Keratinocyte (primary cell): ENCODE measurements at regions not wholly inside any gene's neighbourhood (a gene's known extent, or its start where the extent isn't known, plus 50 kb on each side); places are given as distances from the start of the nearest gene placed in this dataset.
A peak's percentile ranks its signal among the peaks of the same experiment; 100 is the strongest.

ENCODE experiments used
- DNase-seq: peaks from one replicate; pipeline ENCODE4 v3.0.0-alpha.2; 2011; ENCODE audit warnings: low read depth, missing footprints, low spot score
- FAIRE-seq: peaks from 2 replicates; lab custom pipeline; 2011; peaks lifted over from hg19 to GRCh38; lab: Jason Lieb, UNC
- H2AFZ ChIP-seq: 2 replicates; pipeline ENCODE4 v1.6.0; 2012; ENCODE audit warnings: low read length, control low read depth, inconsistent platforms; ENCODE audit not compliant: control insufficient read depth
- H3K27ac ChIP-seq: 2 replicates; pipeline ENCODE4 v1.5.1; 2011; ENCODE audit warnings: low read length; ENCODE audit not compliant: control insufficient read depth, insufficient read depth
- H3K27me3 ChIP-seq: 3 replicates; pipeline ENCODE4 v1.6.0; 2011; ENCODE audit warnings: low read length; ENCODE audit not compliant: control insufficient read depth, insufficient read depth; ENCODE audit errors: extremely low read depth
- H3K36me3 ChIP-seq, 2 experiments: 2 replicates in 1 of 2; 3 replicates in 1 of 2; pipeline ENCODE4 v1.5.1; 2011; ENCODE audit warnings: low read length in 2 of 2, mild to moderate bottlenecking in 1 of 2; ENCODE audit not compliant: control insufficient read depth in 2 of 2, insufficient read depth in 2 of 2; ENCODE audit errors: extremely low read depth in 1 of 2
- H3K4me1 ChIP-seq: 3 replicates; pipeline ENCODE4 v1.5.1; 2011; ENCODE audit warnings: low read length; ENCODE audit not compliant: control insufficient read depth, insufficient read depth; ENCODE audit errors: extremely low read depth
- H3K4me2 ChIP-seq: 3 replicates; pipeline ENCODE4 v1.6.0; 2011; ENCODE audit warnings: low read depth, low read length; ENCODE audit not compliant: control insufficient read depth, insufficient read depth; ENCODE audit errors: extremely low read depth
- H3K4me3 ChIP-seq, 3 experiments: fragments of 200-600 bp in 1 of 3; sonication (generic) in 1 of 3; 2 replicates in 2 of 3; 3 replicates in 1 of 3; pipeline ENCODE4 v1.5.1; 2011 to 2016; ENCODE audit warnings: low read length in 3 of 3, mild to moderate bottlenecking in 3 of 3, control low read depth in 2 of 3, inconsistent platforms in 1 of 3, low read depth in 1 of 3, mixed read lengths in 1 of 3, mixed run types in 1 of 3, moderate library complexity in 1 of 3; ENCODE audit not compliant: control insufficient read depth in 2 of 3, insufficient read depth in 2 of 3; ENCODE audit errors: extremely low read depth in 1 of 3
- H3K79me2 ChIP-seq: 2 replicates; pipeline ENCODE4 v1.6.0; 2012; ENCODE audit warnings: low read length; ENCODE audit not compliant: control insufficient read depth, insufficient read depth
- H3K9ac ChIP-seq: 3 replicates; pipeline ENCODE4 v1.6.0; 2011; ENCODE audit warnings: low read length; ENCODE audit not compliant: control insufficient read depth, insufficient read depth; ENCODE audit errors: extremely low read depth
- H3K9me1 ChIP-seq: 3 replicates; pipeline ENCODE4 v1.6.0; 2011; ENCODE audit warnings: low read length; ENCODE audit not compliant: control insufficient read depth, insufficient read depth; ENCODE audit errors: extremely low read depth
- H3K9me3 ChIP-seq: 2 replicates; pipeline ENCODE4 v1.5.1; 2012; ENCODE audit warnings: low read depth, low read length; ENCODE audit not compliant: control insufficient read depth
- H4K20me1 ChIP-seq: 3 replicates; pipeline ENCODE4 v1.6.0; 2011; ENCODE audit warnings: low read length; ENCODE audit not compliant: control insufficient read depth, insufficient read depth; ENCODE audit errors: extremely low read depth
- EZH2 ChIP-seq: IDR thresholded peaks from one replicate; pipeline ENCODE4 v1.6.1; 2012; ENCODE audit warnings: inconsistent platforms, mild to moderate bottlenecking, low read length, moderate library complexity
- dilution Hi-C: fragments of 300-500 bp; cut with MboI; formaldehyde crosslinking; loops from one replicate; pipeline ENCODE4 v1.7.0; 2020; ENCODE audit warnings: low sequenced_read_pairs; ENCODE audit not compliant: extremely low pct_ligation_motif_present
- TF ChIP-seq, protein P1 (sequence below), 3 experiments: IDR thresholded peaks in 1 of 3; conservative IDR thresholded peaks in 1 of 3; optimal IDR thresholded peaks in 1 of 3; 2 replicates in 2 of 3; 3 replicates in 1 of 3; pipeline versions ENCODE3 to v1.5.1; 2011; ENCODE audit warnings: low read length in 3 of 3, mild to moderate bottlenecking in 3 of 3, moderate library complexity in 2 of 3, control low read depth in 1 of 3, inconsistent platforms in 1 of 3; ENCODE audit not compliant: insufficient read depth in 2 of 3; ENCODE audit errors: extremely low read depth in 1 of 3

DNA sequence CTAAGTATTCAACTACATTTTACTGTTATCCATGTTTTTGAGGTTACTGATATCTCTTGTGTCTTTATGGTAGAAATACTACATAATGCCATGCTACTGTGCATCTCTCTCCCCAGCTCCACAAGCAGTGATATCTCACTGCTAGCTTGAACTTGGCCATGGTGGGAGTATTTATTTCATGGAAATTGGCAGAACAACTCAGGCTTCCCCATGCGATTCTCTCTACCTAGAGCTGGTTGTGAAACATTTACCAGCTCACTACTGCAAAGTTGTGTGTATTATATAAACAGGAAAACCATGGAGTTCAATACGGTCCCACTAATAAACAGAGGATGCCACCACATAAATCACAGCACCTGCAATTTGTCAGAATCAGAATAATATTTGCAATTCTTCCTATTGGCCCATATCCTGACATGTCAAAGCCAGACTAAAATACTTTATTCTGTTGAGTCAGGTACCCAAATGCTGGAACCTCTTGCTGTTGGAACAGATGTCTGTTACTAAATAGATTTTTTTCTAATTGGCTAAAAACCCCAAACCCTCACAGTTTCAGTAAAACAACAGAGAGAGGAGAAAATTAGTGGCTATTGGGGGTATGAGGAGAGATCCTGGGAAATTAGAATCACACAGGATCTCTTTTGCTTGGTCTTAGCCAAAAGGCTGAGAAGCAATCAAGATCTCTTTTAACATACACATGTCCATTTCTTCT is 91.4 kb upstream of the SLC10A2 start:
- Histone ChIP-seq H3K4me3 (no peak overlapping the region), H3K27me3 (no peaks in the 10 kb centered on the region), H3K4me1 (peaks cover 17% of the 10 kb centered on the region), H3K27ac (no peak overlapping the region), H3K4me2 (no peak overlapping the region), H2AFZ (no peak overlapping the region), H3K36me3 (no peaks in the 10 kb centered on the region), H3K9me1 (no peaks in the 10 kb centered on the region), H4K20me1 (no peaks in the 10 kb centered on the region), H3K9ac (no peak overlapping the region), H3K9me3 (no peaks in the 10 kb centered on the region), H3K79me2 (no peaks in the 10 kb centered on the region)
- DNase-seq (no peak), FAIRE-seq (no peak)
- dilution Hi-C loops, result no loop called here
- TF ChIP-seq, protein P1, sequence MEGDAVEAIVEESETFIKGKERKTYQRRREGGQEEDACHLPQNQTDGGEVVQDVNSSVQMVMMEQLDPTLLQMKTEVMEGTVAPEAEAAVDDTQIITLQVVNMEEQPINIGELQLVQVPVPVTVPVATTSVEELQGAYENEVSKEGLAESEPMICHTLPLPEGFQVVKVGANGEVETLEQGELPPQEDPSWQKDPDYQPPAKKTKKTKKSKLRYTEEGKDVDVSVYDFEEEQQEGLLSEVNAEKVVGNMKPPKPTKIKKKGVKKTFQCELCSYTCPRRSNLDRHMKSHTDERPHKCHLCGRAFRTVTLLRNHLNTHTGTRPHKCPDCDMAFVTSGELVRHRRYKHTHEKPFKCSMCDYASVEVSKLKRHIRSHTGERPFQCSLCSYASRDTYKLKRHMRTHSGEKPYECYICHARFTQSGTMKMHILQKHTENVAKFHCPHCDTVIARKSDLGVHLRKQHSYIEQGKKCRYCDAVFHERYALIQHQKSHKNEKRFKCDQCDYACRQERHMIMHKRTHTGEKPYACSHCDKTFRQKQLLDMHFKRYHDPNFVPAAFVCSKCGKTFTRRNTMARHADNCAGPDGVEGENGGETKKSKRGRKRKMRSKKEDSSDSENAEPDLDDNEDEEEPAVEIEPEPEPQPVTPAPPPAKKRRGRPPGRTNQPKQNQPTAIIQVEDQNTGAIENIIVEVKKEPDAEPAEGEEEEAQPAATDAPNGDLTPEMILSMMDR (optimal IDR thresholded peaks at IDR 0.05 in 1 of 3, IDR thresholded peaks at IDR 0.05 in 1 of 3, conservative IDR thresholded peaks at IDR 0.05 in 1 of 3; ENCODE audit: extremely low read depth in 1 of 3, insufficient read depth in 2 of 3, low read length in 3 of 3), result no peak
- TF ChIP-seq EZH2, result no peak

DNA sequence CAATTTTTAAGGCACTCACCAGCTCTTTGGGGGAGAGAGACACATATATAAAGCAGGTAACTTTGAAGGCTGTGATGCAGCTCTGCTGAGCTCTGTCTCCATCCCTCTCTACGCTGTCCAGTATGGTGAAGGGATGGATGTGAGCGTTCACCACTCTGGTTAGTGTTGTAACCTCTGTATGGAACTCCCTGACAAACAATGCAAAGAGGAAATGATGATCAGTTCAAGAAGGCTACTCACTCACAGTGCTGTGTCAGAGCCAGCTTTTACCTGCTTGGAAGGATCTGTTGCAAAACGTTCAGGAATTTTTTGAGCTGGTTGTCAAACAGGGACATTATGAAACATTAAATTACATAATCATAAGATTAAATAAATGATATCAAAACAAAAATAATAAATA is 90.8 kb upstream of the SLC10A2 start:
- no peak overlapping the region for H2AFZ ChIP-seq
- FAIRE-seq (peak; percentile 84), DNase-seq (no peak)
- no peaks in the 10 kb centered on the region for H3K79me2 ChIP-seq
- no peak overlapping the region for H3K4me2 ChIP-seq
- H4K20me1 ChIP-seq, result no peaks in the 10 kb centered on the region
- TF ChIP-seq EZH2, result no peak
- TF ChIP-seq, protein P1 (optimal IDR thresholded peaks at IDR 0.05 in 1 of 3, IDR thresholded peaks at IDR 0.05 in 1 of 3, conservative IDR thresholded peaks at IDR 0.05 in 1 of 3; ENCODE audit: extremely low read depth in 1 of 3, insufficient read depth in 2 of 3, low read length in 3 of 3), result no peak
- no peaks in the 10 kb centered on the region for H3K9me3 ChIP-seq
- dilution Hi-C loops, result no loop called here
- peaks cover 17% of the 10 kb centered on the region for H3K4me1 ChIP-seq
- no peak overlapping the region for H3K4me3 ChIP-seq
- no peaks in the 10 kb centered on the region for H3K36me3 ChIP-seq
- H3K27me3 ChIP-seq, result no peaks in the 10 kb centered on the region
- H3K9me1 ChIP-seq, result no peaks in the 10 kb centered on the region
- H3K9ac ChIP-seq, result no peak overlapping the region
- H3K27ac ChIP-seq, result no peak overlapping the region
